Skin of body (tissue), 1 donor: ENCODE measurements at regions not wholly inside any gene's neighbourhood (a gene's known extent, or its start where the extent isn't known, plus 50 kb on each side); places are given as distances from the start of the nearest gene placed in this dataset.

Source experiments
- DNase-seq: peaks from one replicate; lab custom pipeline; 2025; lab: John Stamatoyannopoulos, UW

DNA sequence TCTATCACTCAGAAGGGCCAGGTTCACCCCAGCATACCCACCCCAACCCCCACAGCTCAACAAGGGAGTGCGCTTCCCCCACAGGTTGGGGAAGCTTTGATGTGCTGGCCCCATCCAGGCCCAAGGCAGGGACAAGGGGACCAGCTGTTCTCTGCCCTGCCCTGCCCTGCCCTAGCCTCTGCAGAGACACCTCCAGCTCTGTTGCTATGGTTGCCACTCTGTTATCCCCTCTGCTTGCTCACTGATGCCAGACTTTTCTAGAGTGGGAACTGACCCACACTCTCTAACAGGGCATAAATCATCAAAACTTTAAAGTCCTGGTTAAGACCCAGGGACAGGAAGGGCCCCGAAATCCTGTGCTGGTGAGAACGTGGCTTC is 50.4 kb upstream of the ENPP7 start:
- DNase-seq = no peak

DNA sequence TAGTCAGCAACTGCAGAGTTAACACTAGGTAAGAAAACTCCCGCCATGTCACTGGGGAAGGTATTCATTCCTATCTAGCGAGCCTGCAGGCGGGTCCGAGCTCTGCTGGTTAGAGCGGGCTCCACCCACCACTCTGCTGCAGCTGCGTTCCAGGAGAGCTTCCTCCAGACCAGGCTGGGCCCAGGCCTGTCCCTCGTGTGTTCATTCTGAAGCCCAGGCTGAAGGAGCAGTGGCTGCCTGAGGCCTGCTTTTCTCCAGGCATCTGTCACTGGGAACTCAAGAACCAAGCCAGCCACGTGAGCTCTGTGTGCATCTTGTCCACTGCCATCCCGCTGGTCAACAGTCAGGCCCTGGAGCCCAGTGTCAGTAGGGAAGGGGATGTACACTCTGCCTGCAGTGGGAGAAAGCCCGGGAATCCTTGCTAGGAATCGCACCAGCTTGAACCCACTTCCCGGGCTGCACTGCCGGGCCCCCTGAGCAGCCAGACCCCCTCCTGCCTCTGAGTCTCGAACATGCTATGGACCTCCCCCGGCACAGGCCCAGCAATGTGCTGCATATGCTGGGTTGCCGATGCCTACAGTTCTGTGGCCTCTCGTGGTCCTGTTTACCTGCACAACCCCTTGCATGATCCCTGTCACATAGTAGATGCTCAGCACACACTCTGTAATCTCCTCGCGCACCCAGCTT is 51.0 kb upstream of the ENPP7 start:
- no peak for DNase-seq

DNA sequence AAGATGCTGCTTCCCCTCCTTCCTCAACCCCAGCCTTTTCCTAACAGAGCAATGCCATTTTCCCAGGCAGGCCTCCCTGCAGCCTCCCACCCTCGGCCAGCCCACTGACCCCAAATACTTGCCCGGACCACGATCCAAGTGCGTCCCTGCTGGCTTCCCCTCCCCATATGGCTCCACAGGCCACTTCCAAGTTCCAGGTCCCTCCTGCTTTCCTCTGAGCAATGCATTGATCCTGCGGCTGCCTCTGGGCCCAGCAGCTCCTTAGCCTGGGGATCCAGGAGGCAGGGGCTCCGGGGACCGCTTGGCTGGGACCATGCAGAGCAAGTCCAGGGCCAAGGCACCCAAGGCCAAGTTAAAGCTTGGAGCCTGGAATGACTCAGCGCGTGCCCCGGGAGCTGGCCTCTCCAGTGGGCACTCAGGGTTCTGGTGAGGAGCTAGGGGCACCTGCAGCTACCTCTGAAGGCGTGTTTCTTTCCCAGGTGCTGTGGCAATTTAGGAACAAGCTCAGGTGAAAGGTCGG is 51.9 kb upstream of the ENPP7 start:
- no peak for DNase-seq

DNA sequence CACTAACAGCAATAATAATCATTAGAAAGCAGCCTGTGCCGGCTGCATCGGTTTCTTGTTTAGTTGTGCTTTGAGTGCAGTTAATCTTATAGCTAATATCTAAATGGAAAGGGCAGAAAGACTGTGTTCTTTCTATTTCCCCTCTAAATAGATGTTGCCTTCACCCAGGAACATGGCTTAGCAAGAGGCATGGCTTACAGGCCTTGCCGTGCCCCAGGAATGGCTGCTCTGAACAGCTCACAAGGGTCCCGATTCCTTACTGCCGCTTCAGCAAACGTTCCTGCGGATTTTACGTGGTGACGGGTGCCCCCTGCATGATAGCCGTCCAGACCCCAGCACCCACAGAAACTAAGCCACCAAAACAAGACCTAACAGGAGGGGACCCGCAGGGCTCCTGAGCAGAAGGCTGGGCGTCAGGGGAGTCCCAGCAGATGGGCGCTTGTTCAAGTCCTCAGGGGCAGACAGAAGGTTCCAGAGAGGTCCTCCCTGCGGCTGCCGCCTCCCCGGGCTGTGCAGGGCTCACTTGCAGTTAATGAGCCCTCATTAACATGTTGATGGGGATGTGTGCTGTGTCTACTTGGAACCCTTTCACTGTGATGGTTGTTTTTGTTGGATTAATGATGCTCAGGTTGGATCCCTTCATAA is 52.5 kb upstream of the ENPP7 start:
- no peak for DNase-seq

DNA sequence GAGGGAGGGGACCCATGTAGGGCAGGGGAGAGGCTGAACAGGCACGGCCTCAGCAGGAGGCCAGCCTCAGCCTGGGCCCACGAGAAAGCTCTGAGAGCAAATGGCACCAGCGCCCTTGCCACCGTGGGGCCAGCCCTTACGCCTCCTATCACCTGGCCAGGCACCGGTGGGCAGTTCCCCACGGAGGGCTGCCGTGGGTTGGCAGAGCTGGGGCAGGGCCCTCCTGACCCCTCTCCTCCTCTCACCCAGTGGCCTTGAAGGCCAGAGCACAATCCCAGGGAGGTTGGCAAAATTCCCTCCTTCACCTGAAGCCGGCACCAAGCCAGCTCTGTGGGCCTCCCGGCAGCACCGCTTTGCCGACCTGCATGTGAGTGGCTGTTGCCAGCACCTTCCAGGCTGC is 53.1 kb upstream of the ENPP7 start:
- DNase-seq = no peak

DNA sequence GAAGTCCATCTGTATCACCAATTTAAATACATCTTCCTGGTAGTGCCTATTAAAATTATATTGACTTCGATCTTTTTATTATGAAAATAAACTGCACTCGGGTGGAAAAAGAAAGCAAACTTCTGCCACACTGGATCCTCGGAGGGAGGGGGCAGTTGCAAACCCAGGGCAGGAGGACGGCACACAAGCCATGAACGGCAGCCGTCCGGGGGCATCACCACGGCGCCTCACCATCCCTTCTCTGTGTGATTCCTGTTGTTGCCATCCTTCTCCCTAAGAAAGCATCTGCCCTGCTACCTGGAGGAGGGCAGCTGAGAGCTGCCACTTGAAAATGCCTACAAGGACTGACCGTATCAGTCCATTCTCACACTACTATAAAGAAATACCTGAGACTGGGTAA is 53.9 kb upstream of the ENPP7 start:
- DNase-seq = no peak

DNA sequence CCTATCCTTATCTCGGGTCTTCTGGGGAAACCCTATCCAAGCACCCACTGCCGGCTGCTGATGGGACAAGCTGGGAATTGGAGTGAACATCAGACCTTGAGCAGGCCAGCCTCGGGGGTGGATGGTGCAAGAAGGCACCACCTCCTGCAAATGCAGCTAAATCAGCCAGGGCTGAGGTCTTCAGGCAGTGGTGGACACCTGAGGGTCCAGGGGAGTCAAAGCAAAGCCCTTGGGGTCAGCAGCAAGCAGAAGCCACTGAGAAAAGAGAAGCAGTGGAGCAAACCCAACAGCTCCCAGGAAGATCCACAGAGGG is 55.4 kb upstream of the ENPP7 start:
- no peak for DNase-seq

DNA sequence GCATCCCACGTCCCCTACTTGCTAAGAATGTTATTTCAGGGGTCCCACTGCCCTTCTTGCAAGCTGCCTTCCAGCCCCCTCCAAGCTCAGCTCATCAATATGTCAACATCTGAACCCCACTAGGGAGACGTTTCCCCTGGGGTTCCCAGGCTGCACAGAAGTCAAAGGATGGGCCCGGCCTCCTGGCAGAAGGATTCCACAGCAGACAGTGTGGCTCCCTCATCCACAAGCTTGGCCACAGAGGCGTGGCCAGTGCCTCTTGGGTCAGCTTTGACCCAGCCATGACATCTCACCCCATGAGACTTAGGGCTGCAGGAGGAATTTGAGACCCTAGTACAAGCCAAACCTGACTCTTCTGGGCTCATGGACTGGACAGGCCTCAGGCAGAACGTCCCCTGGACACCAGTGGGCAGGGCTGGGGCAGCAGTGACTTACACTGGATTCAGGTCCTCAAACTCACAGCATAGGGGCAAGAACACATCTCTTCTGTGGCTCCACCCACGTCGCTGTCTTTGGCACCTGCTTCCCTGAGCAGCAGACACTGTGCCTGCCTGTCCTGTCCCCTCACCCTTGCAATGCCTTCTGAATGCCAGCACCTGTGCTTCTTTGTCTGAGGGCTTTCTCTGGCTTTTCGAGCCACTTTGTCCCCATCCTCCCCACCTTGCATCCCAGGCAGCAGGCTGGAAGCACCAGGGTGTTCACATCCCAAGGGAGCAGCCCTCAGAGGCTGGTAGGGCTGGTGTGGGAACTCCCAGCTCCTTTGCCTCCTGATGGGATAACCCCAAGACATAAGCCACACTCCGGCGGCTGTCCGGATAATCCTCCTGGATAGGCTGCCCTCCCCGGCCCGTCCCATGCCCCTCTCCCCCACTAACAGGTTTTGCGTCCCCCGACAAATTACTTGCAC is 56.0 kb upstream of the ENPP7 start:
- no peak for DNase-seq

DNA sequence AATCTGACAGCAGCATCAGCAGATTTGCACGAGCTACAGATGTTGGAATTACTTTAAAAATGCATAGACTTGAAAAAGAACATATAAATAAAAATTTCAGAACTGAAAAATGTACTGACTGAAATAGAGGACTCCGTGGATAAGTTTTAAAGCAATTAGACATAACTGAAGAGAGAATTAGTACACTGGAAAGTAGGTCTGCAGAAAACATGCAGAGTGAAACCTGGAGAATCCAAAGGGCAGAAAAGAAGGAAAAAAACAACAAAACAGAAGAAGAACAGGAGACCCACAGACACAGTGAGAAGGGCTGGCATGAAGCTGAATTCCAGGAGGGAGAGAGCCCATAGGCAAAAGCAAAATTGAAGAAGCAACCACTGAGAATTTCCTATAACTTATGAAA is 57.2 kb upstream of the ENPP7 start:
- DNase-seq = no peak

DNA sequence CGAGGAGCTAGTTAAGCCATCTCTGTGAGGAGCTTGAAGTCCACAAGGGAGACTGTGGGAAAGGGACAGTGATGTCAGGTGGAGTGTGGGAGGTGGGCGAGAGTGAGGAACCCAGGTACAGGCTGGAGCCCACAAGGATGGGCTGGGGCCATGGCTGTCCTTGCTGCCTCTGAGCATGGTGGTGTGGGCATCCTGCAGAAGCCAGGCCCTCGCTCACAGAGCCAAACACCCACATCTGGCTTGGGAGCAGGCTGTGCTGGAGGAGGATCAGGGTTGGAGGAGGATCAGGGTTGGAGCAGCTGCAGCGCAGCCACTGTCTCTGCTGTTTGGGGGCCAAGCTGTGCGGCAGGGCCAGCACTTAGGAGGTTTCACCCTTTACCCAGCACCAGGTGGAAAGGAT is 58.2 kb upstream of the ENPP7 start:
- no peak for DNase-seq

DNA sequence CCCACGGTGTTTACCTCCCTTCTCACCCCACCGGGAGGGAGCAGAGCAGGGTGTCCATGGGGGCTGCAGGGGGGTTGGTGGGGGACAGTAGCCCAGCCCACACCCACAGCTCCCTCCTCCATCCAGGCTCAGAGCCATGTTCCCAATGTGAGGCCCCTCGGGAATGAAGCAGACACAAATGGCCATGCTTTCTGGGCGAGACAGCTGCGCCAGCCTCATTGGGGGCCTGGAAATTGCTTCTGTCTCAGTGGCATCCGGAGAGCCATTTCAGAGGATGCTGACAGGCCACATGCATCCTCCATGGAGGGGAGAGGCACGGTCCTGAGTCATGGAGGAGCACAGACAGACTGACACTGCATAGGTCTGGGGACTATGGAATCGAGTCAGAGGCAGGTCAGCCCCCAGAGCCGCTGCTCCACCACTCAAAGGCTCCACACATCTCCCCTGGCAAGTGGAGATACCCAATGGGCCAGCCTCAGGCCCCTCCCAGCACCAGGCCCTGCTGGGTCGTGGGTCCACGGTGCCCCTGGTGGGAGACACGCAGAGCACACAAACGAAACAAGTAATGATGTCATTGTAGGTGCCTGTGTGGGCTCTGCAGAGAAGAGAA is 59.6 kb upstream of the ENPP7 start:
- DNase-seq = no peak

DNA sequence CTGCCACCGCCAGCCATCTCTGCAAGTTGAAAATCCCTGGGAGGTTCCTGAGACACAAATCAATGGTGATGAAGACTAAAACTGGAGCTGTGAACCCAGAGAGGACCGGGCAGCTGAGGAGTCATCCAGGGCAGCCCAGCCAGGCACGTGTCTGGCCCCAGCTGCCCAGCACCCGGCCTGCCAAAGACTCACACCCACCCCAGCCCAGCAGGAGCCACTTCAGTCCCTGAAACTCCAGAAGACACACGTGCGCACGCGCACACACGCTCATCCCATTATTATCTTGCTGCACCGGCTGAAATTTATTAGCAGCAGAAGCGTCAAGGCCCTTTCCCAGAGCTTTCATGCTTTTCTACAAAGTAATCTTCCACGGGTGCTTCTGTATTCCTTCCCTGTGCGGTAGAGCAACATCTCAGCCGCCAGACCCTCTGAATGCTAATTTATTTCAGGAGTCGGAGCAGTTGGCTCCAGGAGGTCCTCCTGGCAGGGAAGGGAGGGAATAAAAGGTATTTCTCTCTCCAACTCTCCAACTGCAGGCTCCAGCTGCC is 59.8 kb upstream of the RBFOX3 start:
- DNase-seq = no peak

DNA sequence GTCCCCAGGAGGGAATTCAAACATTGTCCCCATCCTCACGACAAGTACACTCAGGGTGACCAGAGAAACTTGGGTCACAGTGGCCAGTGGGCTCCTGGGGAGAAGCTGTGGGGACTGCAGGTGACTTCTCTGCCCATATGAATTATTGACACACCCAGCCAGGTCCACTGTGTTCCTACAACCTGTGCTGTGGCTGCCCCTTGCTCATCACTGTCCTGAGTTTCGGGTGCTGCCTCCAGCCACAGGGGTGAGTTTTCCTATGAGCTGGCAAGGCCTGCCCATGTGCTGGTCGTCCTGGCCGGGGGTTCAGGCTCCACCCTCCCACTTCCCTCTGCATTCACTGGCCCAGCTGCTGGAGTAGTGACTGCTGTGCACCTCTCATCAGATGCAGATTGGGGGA is 59.0 kb upstream of the RBFOX3 start:
- no peak for DNase-seq

DNA sequence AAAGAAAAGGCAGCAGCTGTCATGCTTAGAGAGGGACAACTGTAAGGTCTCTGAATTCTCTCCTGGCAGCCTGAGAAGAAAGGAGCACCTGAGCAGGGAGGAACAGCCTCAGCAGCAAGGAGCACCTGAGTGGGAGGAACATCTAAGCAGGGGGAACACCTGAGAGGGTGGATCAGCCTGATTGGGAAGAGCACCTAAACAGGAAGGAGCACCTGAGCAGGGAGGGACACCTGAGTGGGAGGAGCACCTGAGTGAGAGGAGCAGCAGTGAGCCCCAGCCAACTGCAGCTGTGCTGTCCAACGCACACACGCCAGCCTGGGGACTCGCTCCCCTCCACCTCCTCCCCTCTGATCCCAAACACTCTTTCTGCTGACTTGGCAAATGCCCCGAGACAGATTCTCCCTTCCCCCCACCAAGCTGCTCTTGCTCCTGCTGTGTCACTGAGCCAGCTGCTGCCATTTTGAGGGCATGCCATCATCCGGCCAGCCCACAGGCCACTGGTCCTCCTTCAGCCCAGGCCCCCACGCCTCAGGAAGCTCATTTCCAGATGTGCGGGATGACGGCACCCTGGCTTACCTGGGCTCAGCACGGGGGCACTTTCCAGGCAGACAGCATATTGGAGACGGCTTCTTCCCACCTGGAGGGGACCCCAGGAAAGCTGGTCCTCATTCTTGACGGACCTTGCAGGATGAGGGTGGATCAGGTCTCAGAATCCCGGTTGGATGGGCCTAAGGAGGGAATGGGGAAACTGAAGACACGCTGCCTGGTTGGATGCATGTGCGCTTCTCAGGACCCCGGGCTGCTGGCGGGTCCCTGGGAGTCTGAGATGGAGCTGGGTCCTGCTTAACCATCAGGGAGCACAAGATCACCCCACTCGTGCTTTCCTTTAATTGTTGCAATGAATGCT is 57.7 kb upstream of the RBFOX3 start:
- DNase-seq = no peak

DNA sequence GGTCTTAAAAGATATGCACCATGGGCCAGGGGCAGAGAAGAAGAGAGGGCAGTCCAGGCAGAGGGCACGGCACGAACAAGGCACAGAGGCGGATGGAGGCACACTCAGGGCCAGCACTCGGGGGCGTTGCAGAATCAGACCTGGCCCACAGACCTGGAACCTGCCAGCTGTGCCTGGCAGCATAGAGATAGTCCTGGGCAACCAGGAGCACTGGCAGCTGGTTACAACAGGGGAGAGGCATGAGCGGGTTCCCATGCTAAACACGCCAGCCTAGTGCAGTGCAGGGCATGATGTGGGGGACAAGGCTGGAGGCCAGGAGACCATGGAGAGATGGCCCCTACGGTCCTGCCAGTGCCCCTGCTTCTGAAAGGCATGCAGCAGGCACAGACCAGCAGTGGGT is 56.9 kb upstream of the RBFOX3 start:
- no peak for DNase-seq

DNA sequence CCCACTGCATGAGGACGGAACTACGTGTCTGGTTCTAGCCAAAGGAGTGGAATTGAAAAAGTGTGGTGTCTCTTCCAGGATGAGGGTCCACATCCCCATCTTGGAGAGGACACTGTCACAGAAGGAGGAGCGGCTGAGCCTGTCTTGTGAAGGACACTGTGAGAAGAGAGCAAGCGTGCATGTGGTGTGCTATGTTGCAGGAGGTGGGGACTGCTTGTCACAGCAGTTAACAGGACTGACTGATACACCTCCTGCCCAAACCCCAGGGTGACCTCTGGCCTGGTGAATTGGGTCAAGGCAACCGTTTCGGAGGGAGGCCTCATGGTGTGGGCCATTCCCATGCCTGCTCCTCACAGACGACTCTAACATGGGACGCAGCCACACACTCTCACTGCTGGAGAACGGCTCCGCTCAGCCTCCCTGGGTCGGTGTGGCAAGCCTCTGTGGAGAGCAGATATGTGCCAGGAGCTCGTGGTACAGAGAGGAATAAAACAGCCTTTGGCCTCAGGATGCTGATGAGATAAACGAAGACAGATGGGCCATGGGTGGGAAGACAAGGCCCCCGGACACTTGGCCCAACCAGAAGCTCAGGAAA is 56.4 kb upstream of the RBFOX3 start:
- DNase-seq = no peak

DNA sequence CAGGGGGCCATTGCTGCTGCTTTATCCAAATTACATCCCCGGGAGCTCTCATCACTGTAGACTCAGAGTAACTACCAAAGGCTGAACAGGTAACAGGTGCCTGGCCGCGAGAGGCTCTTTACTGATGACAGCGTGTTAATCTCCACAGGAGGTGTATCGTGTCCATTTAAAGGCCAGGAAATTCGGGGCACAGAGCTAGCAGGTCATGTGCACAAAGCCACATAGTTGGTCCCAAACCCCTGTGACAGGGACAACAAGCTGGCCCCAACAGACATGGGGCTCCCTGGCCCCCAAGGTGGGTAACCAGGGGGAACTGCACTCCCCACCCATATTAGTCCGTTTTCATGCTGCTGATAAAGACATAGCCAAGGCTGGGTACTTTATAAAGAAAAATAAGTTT is 55.3 kb upstream of the RBFOX3 start:
- no peak for DNase-seq

DNA sequence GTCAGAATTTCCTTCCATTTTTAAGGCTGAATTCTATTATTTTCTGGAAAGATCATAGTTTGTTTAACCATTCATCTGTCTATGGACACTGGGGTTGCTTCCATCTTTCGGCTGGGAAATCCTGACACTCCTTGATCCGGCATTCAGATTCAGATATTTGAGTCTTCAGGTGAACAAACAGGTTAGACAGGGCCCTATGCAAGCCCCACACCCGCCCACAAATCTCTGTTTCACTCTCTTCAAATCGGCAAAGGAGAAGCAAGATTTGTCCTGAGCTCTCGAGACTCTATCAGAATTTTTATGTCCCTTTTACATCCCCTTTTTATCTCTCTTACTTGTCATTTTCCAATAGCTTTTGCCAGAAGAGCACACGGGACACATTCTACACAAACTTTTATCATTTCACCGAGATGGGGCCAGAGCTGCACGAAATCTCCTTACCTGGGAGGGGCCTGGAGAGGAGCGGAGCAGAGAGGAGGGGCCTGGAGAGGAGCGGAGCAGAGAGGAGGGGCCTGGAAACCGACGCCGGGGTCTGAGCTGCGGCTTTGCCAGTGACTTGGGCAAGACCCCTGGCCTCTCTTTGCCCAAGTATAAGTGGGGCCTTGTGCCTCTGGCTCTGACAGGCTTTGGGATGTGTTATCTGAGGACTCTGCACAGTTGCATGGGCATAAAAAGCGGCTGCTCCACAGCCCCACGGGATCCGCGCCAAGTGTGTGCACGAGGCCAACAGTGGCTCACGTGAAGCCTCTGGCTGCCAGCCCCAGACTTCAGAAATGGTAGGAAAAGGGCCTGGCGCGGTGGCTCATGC is 54.3 kb upstream of the RBFOX3 start:
- DNase-seq = peak; percentile 33

DNA sequence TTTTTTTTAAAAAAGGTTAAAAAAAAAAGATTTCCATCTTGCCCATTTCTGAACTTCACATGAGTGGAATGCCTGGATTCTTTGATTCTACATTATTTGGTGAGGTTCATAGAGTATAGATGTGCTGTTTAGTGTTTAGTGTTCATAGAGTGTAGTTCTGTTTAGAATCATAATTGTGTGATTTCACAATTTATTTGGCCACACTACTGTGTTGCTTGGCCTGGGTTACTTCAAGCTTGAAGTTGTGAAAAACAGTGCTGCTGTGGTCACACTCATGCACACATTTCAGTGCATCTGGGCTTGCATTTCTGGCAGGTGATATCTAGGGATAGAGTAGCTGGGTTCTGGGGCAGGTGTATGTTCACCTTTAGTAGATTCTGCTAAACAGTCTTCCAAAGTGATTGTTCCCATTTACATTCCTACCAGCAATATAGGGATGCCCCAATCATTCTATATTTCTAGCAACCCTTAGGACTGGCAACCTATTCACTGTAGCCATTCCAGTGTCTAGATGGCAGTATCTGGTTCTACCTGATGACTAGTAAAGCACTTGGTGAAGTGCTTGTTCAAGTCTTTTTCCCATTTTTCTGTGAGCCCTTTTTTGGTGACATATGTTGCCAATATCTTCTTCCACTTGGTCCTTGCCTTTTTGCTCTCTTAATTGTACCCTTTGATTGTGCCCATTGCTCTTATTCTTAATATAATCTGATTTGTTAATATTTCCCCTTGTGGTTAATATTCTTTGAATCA is 50.6 kb upstream of the RBFOX3 start:
- DNase-seq = no peak
